Endodermal cell (in vitro differentiated cells): ENCODE measurements at regions not wholly inside any gene's neighbourhood (a gene's known extent, or its start where the extent isn't known, plus 50 kb on each side); places are given as distances from the start of the nearest gene placed in this dataset.

Source experiments
- DNase-seq: peaks from one replicate; pipeline ENCODE4 v3.0.0-alpha.2; 2017
- H3K27ac ChIP-seq: 2 replicates; pipeline ENCODE4 v1.5.1; 2013; ENCODE audit warnings: mild to moderate bottlenecking, low read depth, low read length, moderate library complexity
- H3K27me3 ChIP-seq: 2 replicates; pipeline ENCODE4 v1.6.1; 2013; ENCODE audit warnings: mild to moderate bottlenecking, low read length, moderate library complexity; ENCODE audit not compliant: insufficient read depth, control insufficient read depth, poor library complexity, severe bottlenecking
- H3K36me3 ChIP-seq: 2 replicates; pipeline ENCODE4 v1.7.0; 2013; ENCODE audit warnings: mild to moderate bottlenecking, low read length, moderate library complexity; ENCODE audit not compliant: control insufficient read depth, insufficient read depth
- H3K4me1 ChIP-seq: one replicate; pipeline ENCODE4 v1.7.0; 2013; ENCODE audit warnings: low read length; ENCODE audit not compliant: control insufficient read depth, insufficient read depth
- H3K4me3 ChIP-seq: 2 replicates; pipeline ENCODE4 v1.5.1; 2013; ENCODE audit warnings: mild to moderate bottlenecking, low read length, moderate library complexity
- H3K9ac ChIP-seq: 2 replicates; pipeline ENCODE4 v1.6.1; 2013; ENCODE audit warnings: mild to moderate bottlenecking, low read length, moderate library complexity; ENCODE audit not compliant: poor library complexity, severe bottlenecking; ENCODE audit errors: extremely low read depth
- H3K9me3 ChIP-seq: 2 replicates; pipeline ENCODE4 v1.6.1; 2013; ENCODE audit warnings: mild to moderate bottlenecking, low read length, moderate library complexity; ENCODE audit not compliant: control insufficient read depth
- H3K27ac Mint-ChIP-seq: 2 replicates; pipeline ENCODE4 v1.8.0; 2020; ENCODE audit warnings: mixed read lengths
- H3K27me3 Mint-ChIP-seq: 2 replicates; pipeline ENCODE4 v1.8.0; 2021; ENCODE audit warnings: mild to moderate bottlenecking, mixed read lengths; ENCODE audit not compliant: insufficient read depth
- H3K36me3 Mint-ChIP-seq: 2 replicates; pipeline ENCODE4 v1.8.0; 2020; ENCODE audit warnings: low read depth, mixed read lengths
- H3K4me1 Mint-ChIP-seq: 2 replicates; pipeline ENCODE4 v1.8.0; 2020; ENCODE audit warnings: mixed read lengths
- H3K4me3 Mint-ChIP-seq: 2 replicates; pipeline ENCODE4 v1.8.0; 2020; ENCODE audit warnings: mild to moderate bottlenecking, moderate library complexity, mixed read lengths
- H3K9me3 Mint-ChIP-seq: 2 replicates; pipeline ENCODE4 v1.8.0; 2020; ENCODE audit warnings: mild to moderate bottlenecking, mixed read lengths
- CTCF ChIP-seq: fragments of 200-600 bp; sonication (generic); conservative IDR thresholded peaks from 2 replicates; pipeline ENCODE4 v1.5.0; 2021; ENCODE audit warnings: antibody characterized with exemption, mild to moderate bottlenecking
- WGBS, 2 experiments: methylation state at CpG; one replicate each; pipeline versions ENCODE4 v1.1.5 to v1.1.7; 2013; ENCODE audit warnings: missing lambda C conversion rate in 2 of 2, mixed read lengths in 1 of 2; ENCODE audit not compliant: insufficient coverage in 1 of 2, insufficient read length in 1 of 2; 5-methylcytosine and 5-hydroxymethylcytosine counted together

DNA sequence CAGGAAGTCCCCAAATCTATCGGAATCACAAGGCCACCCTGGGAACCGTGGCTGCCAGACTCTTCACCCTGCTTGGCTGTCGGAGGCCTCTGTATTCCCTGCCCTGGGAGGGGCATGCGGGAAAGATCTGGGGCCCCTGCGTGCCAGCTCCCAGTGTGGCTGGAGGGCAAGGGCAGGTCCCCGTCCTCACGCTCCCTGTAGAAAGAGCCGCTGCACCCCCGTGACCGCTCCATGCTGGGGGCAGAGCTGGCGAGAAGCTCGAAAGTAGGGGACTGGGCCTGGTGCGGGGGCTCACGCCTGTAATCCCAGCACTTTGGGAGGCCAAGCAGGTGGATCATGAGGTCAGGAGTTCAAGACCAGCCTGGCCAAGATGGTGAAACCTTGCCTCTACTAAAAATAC, 208.4 kb upstream of the SOX1 start:
- Histone ChIP-seq H3K9ac (no peak overlapping the region), H3K4me3 (no peak overlapping the region), H3K27me3 (no peaks in the 10 kb centered on the region), H3K4me1 (no peaks in the 10 kb centered on the region), H3K27ac (no peak overlapping the region), H3K36me3 (no peaks in the 10 kb centered on the region), H3K9me3 (no peaks in the 10 kb centered on the region)
- Mint-ChIP-seq H3K4me3 (no peak overlapping the region), H3K27me3 (peaks cover 22% of the 10 kb centered on the region), H3K36me3 (no peaks in the 10 kb centered on the region), H3K27ac (no peak overlapping the region), H3K4me1 (peaks cover 5% of the 10 kb centered on the region), H3K9me3 (peaks cover 5% of the 10 kb centered on the region)
- DNase-seq: no peak
- 93 to 100% methylated on average over 6 to 14 of the region's 14 CpGs for WGBS, 2 experiments
- no peak for TF ChIP-seq CTCF

- WGBS, 2 experiments: 86 to 89% methylated on average over 14 to 18 of the region's 18 CpGs
- Mint-ChIP-seq H3K27me3 (peaks cover 24% of the 10 kb centered on the region), H3K4me3 (no peak overlapping the region), H3K9me3 (peaks cover 5% of the 10 kb centered on the region), H3K36me3 (no peaks in the 10 kb centered on the region), H3K27ac (no peak overlapping the region), H3K4me1 (peaks cover 12% of the 10 kb centered on the region)
- no peak for TF ChIP-seq CTCF
- Histone ChIP-seq H3K4me3 (no peak overlapping the region), H3K9ac (no peak overlapping the region), H3K4me1 (peaks cover 2% of the 10 kb centered on the region), H3K27me3 (no peaks in the 10 kb centered on the region), H3K9me3 (no peaks in the 10 kb centered on the region), H3K27ac (no peak overlapping the region), H3K36me3 (no peaks in the 10 kb centered on the region)
- DNase-seq: no peak
These were observed 207.4 kb upstream of the SOX1 start for GRCh38 chr13:111859354-111860230.

- H3K9ac ChIP-seq: no peak overlapping the region
- no peak overlapping the region for H3K27ac Mint-ChIP-seq
- no peak overlapping the region for H3K27ac ChIP-seq
- H3K4me1 Mint-ChIP-seq: peaks cover 18% of the 10 kb centered on the region
- H3K9me3 Mint-ChIP-seq: peaks cover 5% of the 10 kb centered on the region
- no peaks in the 10 kb centered on the region for H3K36me3 ChIP-seq
- DNase-seq: no peak
- peaks cover 5% of the 10 kb centered on the region for H3K4me1 ChIP-seq
- H3K27me3 ChIP-seq: no peaks in the 10 kb centered on the region
- TF ChIP-seq CTCF: no peak
- no peaks in the 10 kb centered on the region for H3K36me3 Mint-ChIP-seq
- H3K4me3 ChIP-seq: no peak overlapping the region
- peaks cover 23% of the 10 kb centered on the region for H3K27me3 Mint-ChIP-seq
- no peak overlapping the region for H3K4me3 Mint-ChIP-seq
- no peaks in the 10 kb centered on the region for H3K9me3 ChIP-seq
- 68 to 69% methylated on average over 2 to 3 of the region's 3 CpGs for whole genome bisulfite sequencing, 2 experiments
These were observed 206.8 kb upstream of the SOX1 start for GRCh38 chr13:111860231-111860552.
